ENCODE measurements at regions not wholly inside any gene's neighbourhood (a gene's known extent, or its start where the extent isn't known, plus 50 kb on each side); places are given as distances from the start of the nearest gene placed in this dataset.

DNA sequence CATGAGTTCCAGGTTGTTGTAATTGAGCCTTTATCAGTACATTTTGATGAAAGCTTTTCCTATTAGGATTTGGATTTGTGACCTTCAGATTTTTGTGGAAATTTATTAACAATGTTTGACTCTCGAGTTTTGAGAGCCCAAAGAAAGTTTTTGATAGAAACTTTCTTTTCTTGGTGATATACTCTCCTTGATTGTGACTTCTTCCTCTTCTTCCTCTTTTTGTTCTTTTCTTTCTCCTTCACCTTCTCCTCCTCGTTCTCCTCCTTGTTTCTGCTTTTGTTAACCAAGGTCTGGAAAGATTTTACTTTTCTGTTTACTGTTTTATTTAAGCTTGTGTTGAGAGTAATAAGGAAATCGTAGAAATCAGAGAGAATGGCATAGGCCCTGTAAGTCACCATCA, 182.4 kb downstream of the TRIM27 start:
- DNase-seq = no peak

GRCh38 chr6:28742668-28743270, 181.0 kb downstream of the TRIM27 start:
- no peak for DNase-seq

DNA sequence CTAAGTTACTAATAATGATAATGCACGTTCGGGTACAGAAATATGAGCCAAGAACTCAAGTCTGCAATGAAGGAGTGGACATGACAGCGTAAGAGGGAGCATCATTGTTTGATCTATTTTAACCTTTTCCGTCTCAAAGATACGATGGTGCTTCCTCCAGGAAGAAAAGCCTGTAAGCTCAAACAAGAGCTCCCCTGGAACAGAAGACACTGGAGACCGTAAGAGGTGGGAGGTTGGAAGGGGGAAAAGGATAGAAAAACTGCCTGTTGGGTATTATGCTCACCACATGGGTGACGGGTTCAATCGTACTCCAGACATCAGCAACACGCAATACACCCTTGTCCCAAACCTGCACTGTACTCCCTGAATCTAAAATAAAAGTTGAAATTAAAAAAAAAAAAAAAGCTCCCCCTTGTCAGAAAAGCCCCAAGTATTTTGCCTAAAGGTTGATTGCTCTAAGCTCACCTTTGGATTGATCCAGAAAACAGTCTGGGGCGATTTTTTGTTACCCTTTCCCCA, 180.5 kb downstream of the TRIM27 start:
- no peak for DNase-seq

GRCh38 chr6:28747083-28747630, 176.6 kb downstream of the TRIM27 start:
- no peak for DNase-seq

- no peak for DNase-seq
Observed at GRCh38 chr6:28747631-28748157, 176.1 kb downstream of the TRIM27 start.

GRCh38 chr6:28748192-28748591, 175.6 kb downstream of the TRIM27 start:
- DNase-seq = no peak

- no peak for DNase-seq
Observed at GRCh38 chr6:28750926-28751458, 172.8 kb downstream of the TRIM27 start.

- DNase-seq = no peak
Observed at GRCh38 chr6:28751514-28751913, 172.3 kb downstream of the TRIM27 start.

GRCh38 chr6:28751963-28752350, 171.8 kb downstream of the TRIM27 start:
- DNase-seq = no peak

GRCh38 chr6:28757429-28758045, 166.2 kb downstream of the TRIM27 start:
- no peak for DNase-seq

DNA sequence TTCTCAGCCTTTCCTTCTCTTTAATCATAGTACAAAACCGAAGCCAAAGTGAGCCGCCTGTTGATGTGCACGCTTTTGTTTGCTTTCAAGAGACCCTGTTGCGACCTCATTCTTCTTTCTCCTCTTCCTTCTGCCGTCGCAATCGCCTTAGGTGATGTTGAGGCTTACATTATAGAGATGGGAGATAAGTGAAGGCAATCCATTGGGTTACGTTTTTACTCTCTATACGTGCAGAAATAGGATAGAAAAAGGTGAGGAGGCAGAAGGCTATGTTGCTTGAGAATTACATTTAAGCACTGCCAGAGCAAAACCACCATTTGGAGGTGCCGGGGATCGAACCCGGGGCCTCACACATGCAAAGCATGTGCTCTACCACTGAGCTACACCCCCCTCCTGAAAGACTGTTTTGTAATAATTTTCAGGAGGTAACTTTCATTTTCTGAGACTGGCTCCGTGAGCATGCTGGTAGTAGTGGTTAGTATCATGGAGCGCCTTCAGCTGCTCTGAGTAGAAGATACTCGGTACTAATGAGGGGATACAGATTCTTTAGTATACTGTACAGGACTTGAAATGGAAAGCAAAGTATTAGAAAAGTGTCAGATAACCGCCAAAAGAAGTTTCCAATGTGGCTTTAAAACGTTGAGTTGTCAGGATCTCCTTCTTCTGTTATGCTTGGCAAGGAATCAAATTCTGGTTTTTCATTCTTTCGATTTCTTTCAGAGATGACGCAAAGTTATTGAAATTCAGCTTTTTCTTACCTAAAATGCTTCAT, 165.6 kb downstream of the TRIM27 start:
- no peak for DNase-seq

- DNase-seq = no peak
Observed at GRCh38 chr6:28758818-28759235, 165.0 kb downstream of the TRIM27 start.

DNA sequence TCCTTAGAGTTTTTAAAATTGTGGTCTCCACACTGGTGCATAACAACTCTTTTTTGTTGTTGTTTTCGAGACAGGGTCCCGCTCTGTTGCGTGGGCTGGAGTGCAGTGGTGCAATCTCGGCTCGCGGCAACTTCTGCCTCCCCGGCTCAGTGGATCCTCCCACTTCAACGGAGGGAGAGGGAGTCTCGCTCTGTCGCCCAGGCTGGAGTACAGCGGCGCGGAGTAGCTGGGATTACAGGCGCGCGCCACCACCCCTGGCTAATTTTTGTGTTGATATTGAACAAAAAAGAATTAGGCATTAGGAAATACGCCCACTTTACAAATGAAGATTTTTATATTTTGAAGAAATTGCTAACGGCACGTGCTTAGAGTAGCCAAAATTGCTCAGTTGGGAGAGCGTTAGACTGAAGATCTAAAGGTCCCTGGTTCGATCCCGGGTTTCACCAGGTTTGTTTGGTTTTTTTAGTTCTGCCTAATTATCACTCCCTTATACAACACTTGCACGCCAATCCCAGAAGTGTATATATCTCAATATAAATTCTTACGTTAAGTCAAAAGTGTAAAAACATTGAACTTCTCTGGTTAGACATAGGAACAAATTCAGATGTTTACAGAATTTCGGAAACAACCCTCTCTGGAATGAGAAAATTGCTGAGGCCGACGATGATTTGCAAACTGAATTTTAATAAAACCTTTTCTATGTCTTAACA, 159.6 kb downstream of the TRIM27 start:
- no peak for DNase-seq

- no peak for DNase-seq
Observed at GRCh38 chr6:28764761-28765282, 159.0 kb downstream of the TRIM27 start.

DNA sequence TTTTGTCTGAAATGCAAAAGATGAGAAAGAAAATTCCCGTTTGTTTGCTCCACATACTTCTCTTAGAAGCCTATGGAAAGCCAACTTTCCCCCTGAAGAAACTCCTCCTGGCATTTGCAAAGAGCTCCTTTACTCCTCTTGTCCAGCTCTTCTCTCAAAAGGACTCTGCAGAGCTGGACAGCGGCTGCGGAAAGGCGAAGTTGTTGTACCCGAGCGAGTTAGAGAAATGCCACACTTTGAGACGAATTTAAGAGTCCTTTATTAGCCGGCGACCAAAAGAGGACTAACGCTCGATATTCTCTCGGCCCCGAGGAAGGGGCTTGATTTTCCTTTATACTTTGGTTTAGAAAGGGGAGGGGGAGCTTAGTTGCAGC, 157.8 kb downstream of the TRIM27 start:
- DNase-seq = no peak

- no peak for DNase-seq
Observed at GRCh38 chr6:28766426-28766825, 157.4 kb downstream of the TRIM27 start.

GRCh38 chr6:28767133-28767532, 156.7 kb downstream of the TRIM27 start:
- DNase-seq = no peak

DNA sequence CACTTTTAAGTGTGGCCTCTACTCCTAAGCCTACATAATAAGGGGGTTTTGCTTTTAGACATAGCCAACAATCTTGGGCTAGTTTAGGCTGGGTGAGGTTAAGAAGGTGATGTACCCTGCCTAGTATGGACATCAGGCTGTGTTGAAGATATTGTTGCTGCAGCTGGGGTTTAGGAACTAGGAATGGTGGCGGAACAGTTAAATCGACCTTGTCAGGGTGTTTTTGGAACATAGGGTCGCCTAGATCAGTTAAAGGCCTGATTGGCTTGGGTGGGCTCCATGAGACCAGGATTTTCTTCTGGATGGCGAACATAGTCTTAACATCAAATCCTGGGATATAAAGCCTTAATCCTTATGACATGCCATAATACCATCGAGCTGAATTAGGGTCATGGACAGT, 156.1 kb downstream of the TRIM27 start:
- DNase-seq = no peak

DNA sequence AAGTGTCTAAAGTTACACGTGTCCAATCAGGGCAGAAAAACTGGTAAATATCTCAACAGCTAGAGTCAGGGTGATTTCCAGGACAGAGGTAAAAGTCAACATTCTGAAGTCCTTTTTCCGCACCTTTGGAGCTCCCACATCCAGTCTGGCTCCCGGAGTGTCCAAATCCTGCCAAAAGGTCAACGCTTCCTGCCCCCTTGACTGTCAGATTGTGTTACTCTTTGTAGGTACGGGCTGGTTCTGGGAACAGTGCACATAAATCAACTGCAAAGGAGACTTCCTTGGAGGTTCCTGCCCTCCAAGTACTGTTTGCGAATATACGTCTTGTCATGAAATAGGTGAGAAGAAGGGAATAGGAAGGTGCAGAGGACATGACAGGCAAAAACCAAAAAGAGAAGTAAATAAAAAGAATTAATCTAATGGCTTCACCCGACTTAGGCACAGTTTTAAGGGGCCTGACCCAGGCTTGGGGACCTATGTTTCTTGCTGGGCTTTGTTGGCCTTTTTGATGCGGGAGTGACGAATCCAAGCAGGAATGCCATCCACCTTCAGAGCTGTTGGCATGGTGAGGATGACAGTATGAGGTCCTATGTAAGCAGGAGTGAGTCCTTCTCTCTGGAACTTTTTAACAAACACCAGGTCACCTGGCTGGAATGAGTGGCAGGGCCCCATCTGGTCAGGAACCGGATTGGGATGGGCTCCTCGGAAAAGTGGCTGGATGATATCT, 155.4 kb downstream of the TRIM27 start:
- no peak for DNase-seq

DNA sequence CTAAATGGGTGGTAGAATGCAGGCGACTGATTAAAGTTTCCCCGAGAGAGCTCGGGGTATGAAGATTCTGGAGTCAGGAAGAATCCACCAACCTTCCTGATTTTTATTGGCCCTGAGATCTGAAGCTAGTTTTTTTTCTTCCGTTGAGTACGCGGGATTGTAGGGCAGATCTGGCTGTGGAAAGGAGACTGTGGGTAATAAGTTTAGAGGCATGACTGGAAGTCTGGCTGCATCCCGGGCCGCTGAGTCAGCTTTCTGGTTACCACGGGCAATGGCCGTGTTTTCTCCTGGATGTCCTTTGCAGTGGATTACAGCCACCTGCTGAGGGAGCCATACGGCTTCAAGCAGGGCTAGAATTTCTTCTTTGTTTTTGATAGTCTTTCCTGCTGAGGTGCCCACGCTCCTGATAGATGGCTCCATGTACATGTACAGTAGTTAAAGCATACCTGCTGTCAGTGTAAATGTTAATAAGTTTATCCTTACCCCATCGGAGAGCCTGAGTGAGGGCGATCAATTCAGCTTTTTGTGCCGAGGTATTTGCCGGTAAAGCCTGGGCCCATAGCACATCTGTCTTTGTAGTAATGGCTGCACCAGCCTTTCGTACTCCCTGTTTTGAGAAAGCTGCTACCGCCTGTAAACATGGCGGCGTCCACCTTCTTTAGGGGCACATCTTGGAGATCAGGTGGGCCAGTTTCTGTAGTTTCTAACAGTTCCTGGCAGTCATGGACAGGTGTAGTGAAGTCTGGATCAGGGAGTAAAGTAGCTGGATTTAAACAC, 154.0 kb downstream of the TRIM27 start:
- DNase-seq = no peak

GRCh38 chr6:28770732-28771131, 153.1 kb downstream of the TRIM27 start:
- no peak for DNase-seq

Measured in NCI-H2029 (cell line).